GM19351 (cell line): ENCODE measurements at regions not wholly inside any gene's neighbourhood (a gene's known extent, or its start where the extent isn't known, plus 50 kb on each side); places are given as distances from the start of the nearest gene placed in this dataset.
A peak's percentile ranks its signal among the peaks of the same experiment; 100 is the strongest.
"Not testable (repeated sequence)": the region's sequence is repeated elsewhere in the genome, so short reads cannot be mapped to it uniquely, and the experiment has no call there.

Experiments
- ATAC-seq: cut with Tn5 transposase; IDR thresholded peaks from one replicate; pipeline ENCODE4 v1.9.1; 2021; ENCODE audit warnings: mild to moderate bottlenecking, moderate library complexity; ENCODE audit not compliant: unreplicated experiment

DNA sequence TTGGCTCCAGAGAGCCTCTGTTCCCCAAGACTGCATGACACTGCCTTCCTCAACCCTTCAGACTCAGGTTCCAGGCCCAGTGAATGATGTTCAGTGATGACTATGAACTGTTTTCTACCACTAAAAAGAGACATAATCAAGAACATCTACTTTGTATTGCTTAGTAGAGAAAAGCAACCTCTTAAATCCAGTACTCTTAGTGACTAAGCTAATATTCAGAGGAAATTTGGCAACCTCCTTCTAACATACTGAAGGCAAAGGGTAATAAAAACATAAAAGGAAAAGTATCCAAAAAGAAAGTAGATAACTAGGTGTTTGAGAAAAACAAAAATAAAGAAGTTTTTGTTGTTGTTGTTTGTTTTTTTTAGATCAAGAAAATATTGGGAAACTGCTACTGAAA, 153.3 kb upstream of the RUNX1 start:
- ATAC-seq, result no peak

GRCh38 chr21:35201799-35202198, 152.7 kb upstream of the RUNX1 start:
- ATAC-seq, result no peak

- ATAC-seq, result no peak
Measured at GRCh38 chr21:35201288-35201687, 152.2 kb upstream of the RUNX1 start.

GRCh38 chr21:35199733-35200015, 150.6 kb upstream of the RUNX1 start:
- no peak for ATAC-seq

DNA sequence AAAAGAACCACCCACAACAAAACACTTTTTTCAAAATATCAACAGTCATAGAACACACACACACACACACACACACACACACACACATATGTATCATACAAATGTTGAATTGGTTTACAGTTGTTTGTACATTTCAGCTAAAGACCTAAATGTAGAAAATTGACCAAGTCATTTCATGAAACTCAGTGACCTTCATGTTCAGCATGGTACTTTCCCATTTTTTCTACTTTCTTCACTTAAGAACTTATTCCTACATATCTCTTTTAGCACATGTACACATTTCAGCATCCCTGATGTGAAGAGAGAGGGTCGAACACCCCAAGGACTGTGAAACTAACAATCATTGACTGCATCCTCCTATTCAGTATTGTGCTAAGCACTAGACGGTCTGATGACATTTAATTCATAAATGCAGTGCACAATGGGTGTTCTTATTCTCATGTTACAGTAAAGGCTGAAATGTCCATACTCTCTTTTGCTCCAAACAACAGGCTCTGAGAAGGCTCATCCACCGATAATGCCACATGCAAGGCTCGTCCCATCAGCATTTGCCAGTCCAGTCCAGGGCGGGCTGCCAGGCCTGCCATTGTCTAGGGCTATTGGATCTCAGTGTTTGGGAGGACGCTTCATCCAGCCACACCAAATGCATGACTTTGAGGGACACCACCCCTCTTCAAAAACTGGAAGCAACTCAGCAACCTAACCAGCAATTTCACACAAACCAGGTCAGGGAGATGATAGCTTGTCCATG, 150.1 kb upstream of the RUNX1 start:
- no peak for ATAC-seq

DNA sequence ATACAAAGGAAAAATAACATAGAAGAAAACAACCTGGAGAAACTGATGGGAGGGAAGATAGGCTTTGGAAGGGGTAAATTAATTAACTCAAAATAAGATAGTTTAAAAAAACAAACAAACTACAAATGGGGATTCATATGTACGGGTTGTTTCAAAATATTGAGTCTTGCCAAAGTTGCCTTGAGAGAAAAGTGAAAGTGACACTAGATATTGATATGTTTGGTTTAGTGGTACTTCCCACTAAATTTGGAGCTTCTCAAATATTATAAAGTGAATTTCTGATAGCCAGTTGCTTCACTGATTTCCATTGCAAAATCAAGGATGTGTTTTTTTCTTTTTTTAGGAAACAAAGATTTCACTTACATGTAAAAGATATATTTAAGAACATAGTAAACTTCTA, 149.5 kb upstream of the RUNX1 start:
- ATAC-seq, result no peak

- no peak for ATAC-seq
Measured at GRCh38 chr21:35197992-35198431, 148.9 kb upstream of the RUNX1 start.

GRCh38 chr21:35197191-35197590, 148.1 kb upstream of the RUNX1 start:
- no peak for ATAC-seq

DNA sequence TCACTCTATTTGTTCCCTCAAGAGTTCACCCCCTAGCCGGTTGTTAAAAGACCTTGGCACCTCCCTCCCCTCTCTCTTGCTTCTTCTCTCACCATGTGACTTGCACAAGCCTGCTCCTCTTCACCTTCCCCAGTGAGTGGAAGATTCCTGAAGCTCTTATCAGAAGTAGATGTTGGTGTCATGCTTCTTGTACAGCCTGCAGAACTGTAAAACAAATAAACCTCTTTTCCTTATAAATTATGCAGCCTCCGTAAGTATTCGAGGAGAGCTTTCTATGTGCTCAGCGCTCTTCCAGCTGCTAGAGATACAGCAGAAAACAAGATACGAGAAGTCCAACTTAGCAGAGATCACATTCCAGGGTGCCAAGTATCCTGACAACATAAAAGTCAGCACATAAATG, 147.0 kb upstream of the RUNX1 start:
- ATAC-seq, result no peak

- ATAC-seq, result no peak
Measured at GRCh38 chr21:35195232-35195631, 146.1 kb upstream of the RUNX1 start.

DNA sequence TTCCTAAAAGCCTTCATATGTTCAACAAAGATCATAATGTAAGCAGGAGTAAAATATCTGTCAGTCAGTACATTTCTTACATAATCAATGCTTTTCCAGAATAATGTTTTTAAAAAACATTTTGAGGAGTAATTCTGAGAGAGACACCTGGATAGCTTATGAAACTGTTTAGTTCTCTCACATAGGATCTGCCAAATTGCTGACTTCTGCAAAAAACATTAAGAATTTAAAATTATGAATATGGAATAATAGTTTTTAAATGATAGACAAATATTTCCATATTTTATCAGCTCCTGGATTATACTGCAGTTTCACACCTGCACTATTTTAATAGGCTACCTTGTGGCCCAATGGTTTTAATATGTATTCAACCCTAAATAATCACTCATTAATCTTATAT, 142.7 kb upstream of the RUNX1 start:
- no peak for ATAC-seq

GRCh38 chr21:35191128-35191527, 142.0 kb upstream of the RUNX1 start:
- ATAC-seq, result no peak

DNA sequence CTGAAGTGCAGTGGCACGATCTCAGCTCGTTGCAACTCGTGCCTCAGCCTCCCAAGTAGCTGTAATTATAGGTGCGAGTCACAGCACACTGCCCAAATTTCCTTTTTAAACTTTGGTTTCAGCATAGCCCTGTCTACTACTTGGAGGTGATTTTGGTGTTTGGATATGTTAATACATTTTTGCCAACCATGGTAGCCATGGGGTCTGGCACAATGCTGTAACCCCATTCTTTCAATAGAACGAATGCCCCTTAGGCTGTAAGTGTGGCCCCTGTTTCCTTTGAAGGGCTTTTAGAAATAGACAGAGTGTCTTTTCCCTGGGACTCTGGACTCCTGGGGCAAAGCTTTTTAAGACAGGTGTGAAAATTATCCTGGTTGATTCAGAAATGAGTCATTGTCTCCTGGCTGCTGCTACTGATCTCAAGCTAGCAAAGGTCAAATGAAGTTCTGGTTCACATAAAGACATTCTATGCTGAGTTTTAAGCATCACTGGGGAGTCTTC, 141.1 kb upstream of the RUNX1 start:
- no peak for ATAC-seq

GRCh38 chr21:35189077-35189863, 140.2 kb upstream of the RUNX1 start:
- peak; percentile 95 for ATAC-seq

- not testable (repeated sequence) for ATAC-seq
Measured at GRCh38 chr21:35183389-35183788, 134.3 kb upstream of the RUNX1 start.

DNA sequence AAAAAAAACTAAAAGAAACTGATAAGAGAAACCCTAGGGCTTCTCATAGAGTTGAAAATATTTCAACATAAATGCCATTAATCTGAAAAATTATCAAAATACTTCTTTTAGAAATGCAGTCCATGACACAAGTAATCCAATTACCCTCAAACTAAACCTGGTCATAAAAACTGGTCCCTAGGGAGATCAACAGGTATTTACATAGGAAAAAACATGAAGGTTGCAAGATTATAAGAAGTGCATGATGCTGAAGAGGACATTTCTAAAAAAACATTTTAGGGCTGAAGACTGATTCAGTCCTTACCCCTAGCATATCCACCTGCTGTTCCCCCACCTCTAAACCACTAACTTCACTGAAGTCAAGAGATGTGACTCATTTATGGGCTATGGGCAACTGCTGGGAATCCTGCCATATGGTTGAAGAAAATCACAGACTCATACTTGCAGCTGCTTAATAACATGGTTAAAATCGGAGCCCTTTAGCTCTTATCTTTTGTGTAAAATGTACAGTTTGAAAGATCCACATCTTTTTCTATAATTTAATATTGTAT, 131.0 kb upstream of the RUNX1 start:
- ATAC-seq, result no peak

GRCh38 chr21:35178827-35179226, 129.7 kb upstream of the RUNX1 start:
- ATAC-seq, result no peak

DNA sequence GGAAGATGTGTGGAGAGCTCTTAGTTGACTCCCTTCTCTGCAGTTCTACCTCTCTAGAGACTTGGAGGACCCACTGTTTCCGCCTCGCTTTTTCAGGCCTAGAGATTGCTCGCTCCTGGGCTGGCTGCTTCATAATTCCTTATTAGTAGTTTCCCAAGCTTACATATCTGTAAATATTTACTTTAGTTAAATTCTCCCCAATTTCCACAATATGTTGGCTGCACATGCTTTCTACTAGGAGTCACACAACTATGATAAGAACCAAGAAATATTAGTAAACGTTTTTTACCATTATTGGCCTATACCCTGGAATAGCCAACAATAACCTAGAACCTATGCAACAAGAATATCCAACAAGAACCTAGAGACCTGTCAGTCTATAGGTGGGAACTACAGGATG, 129.0 kb upstream of the RUNX1 start:
- no peak for ATAC-seq

DNA sequence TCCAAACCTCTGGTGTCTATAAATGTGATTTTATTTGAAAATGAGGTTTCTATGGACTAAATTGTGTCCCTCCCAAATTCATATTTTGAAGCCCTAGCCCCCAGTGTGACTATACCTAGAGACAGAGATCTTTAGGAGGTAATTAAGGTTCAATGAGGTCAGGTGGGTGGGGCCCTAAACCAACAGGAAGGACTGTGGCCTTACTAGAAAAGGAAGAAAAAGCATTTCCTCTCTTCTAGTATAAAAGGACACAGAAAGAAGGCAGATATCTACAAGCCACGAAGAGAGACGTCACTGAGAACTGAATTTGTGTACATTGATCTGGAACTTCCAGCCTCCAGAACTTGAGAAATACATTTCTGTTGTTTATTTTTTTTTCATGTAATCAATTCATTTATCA, 123.1 kb upstream of the RUNX1 start:
- ATAC-seq, result no peak

DNA sequence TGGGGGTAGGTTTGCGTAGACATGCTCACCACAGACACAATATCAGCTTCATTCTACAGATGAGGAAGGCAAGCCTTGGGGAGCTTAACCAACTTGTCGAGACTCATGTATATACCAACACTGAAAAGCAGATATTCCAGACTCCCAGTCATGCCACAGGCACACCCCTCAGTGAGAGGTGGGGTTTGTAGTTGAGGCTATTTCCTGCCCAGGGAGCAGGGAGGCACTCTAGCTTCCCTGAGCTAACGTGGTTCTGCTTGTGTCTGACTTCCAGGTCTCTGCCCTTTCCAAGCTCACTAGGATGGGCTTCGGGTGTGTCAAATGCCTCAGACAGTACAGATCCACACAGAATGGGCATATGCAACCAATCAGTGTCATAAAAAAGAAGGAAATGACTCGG, 122.3 kb upstream of the RUNX1 start:
- no peak for ATAC-seq

GRCh38 chr21:35170818-35171217, 121.7 kb upstream of the RUNX1 start:
- no peak for ATAC-seq

- ATAC-seq, result no peak
Measured at GRCh38 chr21:35170244-35170643, 121.1 kb upstream of the RUNX1 start.
